HUES6 (cell line): ENCODE measurements at regions not wholly inside any gene's neighbourhood (a gene's known extent, or its start where the extent isn't known, plus 50 kb on each side); places are given as distances from the start of the nearest gene placed in this dataset.
"Not testable (repeated sequence)": the region's sequence is repeated elsewhere in the genome, so short reads cannot be mapped to it uniquely, and the experiment has no call there.

ENCODE experiments used
- H3K27ac ChIP-seq: 2 replicates; pipeline ENCODE4 v1.7.0; 2013; ENCODE audit warnings: low read depth, mild to moderate bottlenecking, low read length, inconsistent platforms
- H3K27me3 ChIP-seq: 2 replicates; pipeline ENCODE4 v1.6.1; 2013; ENCODE audit warnings: low read length; ENCODE audit not compliant: control insufficient read depth, insufficient read depth
- H3K36me3 ChIP-seq: 2 replicates; pipeline ENCODE4 v1.6.1; 2013; ENCODE audit warnings: low read length; ENCODE audit not compliant: control insufficient read depth, insufficient read depth
- H3K4me1 ChIP-seq: 2 replicates; pipeline ENCODE4 v1.6.1; 2013; ENCODE audit warnings: low read length; ENCODE audit not compliant: control insufficient read depth, insufficient read depth
- H3K4me3 ChIP-seq: 2 replicates; pipeline ENCODE4 v1.5.1; 2013; ENCODE audit warnings: low read depth, low read length
- H3K9ac ChIP-seq: one replicate; pipeline ENCODE4 v1.6.1; 2013; ENCODE audit warnings: mild to moderate bottlenecking, low read length
- H3K9me3 ChIP-seq: 2 replicates; pipeline ENCODE4 v1.6.1; 2013; ENCODE audit warnings: low read depth, low read length; ENCODE audit not compliant: control insufficient read depth, insufficient read depth

- no peak overlapping the region for H3K4me3 ChIP-seq
- H3K4me1 ChIP-seq: no peaks in the 10 kb centered on the region
- no peak overlapping the region for H3K9ac ChIP-seq
- no peaks in the 10 kb centered on the region for H3K36me3 ChIP-seq
- no peaks in the 10 kb centered on the region for H3K27me3 ChIP-seq
- no peaks in the 10 kb centered on the region for H3K9me3 ChIP-seq
- no peak overlapping the region for H3K27ac ChIP-seq
Measured at GRCh38 chr3:34152656-34153055, 354.2 kb downstream of the PDCD6IP start.

GRCh38 chr3:34155108-34155507 lies 356.7 kb downstream of the PDCD6IP start:
- H3K4me1 ChIP-seq: no peaks in the 10 kb centered on the region
- no peak overlapping the region for H3K27ac ChIP-seq
- no peak overlapping the region for H3K4me3 ChIP-seq
- no peaks in the 10 kb centered on the region for H3K27me3 ChIP-seq
- no peaks in the 10 kb centered on the region for H3K9me3 ChIP-seq
- no peaks in the 10 kb centered on the region for H3K36me3 ChIP-seq
- no peak overlapping the region for H3K9ac ChIP-seq

GRCh38 chr3:34155666-34156065 lies 357.2 kb downstream of the PDCD6IP start:
- Histone ChIP-seq H3K4me3 (no peak overlapping the region), H3K27ac (no peak overlapping the region), H3K27me3 (no peaks in the 10 kb centered on the region), H3K9ac (no peak overlapping the region), H3K4me1 (no peaks in the 10 kb centered on the region), H3K9me3 (no peaks in the 10 kb centered on the region), H3K36me3 (no peaks in the 10 kb centered on the region)

DNA sequence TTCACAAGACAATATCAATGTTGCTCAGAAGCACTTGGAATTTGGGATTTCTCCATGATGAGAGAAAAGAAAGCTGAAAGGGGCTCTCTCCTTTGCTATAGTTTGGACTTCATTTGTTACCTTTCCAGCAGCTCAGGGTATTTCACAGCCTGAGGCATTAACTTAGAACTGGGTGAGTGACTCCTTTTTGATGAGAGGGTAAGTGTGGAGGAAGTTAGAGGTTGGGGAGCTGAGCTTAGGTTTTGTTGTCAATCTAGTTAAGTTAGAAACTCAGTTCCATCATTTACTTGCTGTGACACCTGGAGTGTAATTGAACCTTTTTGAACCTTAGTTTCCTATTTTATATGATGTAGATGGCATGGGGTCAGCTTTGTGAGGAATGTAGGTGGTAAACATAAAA lies 359.1 kb downstream of the PDCD6IP start:
- Histone ChIP-seq H3K27ac (no peak overlapping the region), H3K4me1 (no peaks in the 10 kb centered on the region), H3K9ac (no peak overlapping the region)

GRCh38 chr3:34159613-34160420 lies 361.4 kb downstream of the PDCD6IP start:
- H3K27ac ChIP-seq: no peak overlapping the region

More for the DNA sequence above, 359.1 kb downstream of the PDCD6IP start:
- Histone ChIP-seq H3K36me3 (no peaks in the 10 kb centered on the region), H3K27me3 (no peaks in the 10 kb centered on the region), H3K9me3 (no peaks in the 10 kb centered on the region), H3K4me3 (no peak overlapping the region)

DNA sequence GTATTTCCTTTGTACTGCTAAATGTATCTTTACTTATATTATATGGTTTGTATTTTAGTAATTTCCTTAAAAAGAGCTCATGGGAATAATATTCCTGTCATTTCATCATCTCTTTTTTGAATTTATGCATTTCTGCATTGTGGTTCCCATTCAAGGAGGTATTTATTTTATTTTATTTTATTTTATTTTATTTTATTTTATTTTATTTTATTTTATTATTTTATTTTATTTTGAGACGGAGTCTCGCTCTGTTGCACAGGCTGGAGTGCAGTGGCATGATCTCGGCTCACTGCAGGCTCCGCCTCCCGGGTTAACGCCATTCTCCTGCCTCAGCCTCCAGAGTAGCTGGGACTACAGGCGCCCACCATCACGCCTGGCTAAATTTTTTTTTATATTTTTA lies 371.2 kb downstream of the PDCD6IP start:
- not testable (repeated sequence) for H3K9ac ChIP-seq, H3K4me1 ChIP-seq, H3K27ac ChIP-seq, H3K9me3 ChIP-seq, H3K4me3 ChIP-seq, H3K27me3 ChIP-seq, H3K36me3 ChIP-seq

More at GRCh38 chr3:34159613-34160420, 361.4 kb downstream of the PDCD6IP start:
- H3K4me1 ChIP-seq: no peaks in the 10 kb centered on the region
- no peaks in the 10 kb centered on the region for H3K27me3 ChIP-seq
- no peaks in the 10 kb centered on the region for H3K36me3 ChIP-seq
- H3K4me3 ChIP-seq: no peak overlapping the region
- no peak overlapping the region for H3K9ac ChIP-seq
- no peaks in the 10 kb centered on the region for H3K9me3 ChIP-seq

DNA sequence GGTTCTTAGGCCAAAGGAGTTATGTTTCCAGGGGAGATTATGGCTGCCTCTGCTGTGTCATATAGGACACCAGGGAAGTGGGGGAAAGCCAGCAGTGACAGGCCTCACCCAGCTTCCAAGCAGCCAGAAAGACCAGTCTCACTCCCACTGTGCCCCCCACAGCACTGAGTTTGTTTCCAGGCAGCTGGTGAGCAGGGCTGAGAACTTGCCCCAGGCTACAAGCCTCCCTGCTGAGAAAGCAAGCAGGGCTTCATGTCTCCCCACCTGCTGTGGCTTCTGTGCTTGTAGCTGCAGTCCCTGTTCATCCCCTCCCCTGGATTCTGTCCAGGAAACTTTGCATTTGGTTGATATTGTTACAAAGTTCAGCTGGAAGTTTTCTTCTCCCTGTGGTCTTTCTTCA lies 376.3 kb downstream of the PDCD6IP start:
- Histone ChIP-seq H3K36me3 (no peaks in the 10 kb centered on the region), H3K9ac (no peak overlapping the region), H3K27me3 (no peaks in the 10 kb centered on the region), H3K4me3 (no peak overlapping the region), H3K4me1 (peaks cover 20% of the 10 kb centered on the region), H3K27ac (no peak overlapping the region), H3K9me3 (no peaks in the 10 kb centered on the region)

GRCh38 chr3:34175636-34176176 lies 377.3 kb downstream of the PDCD6IP start:
- no peak overlapping the region for H3K9ac ChIP-seq
- H3K36me3 ChIP-seq: no peaks in the 10 kb centered on the region
- no peaks in the 10 kb centered on the region for H3K27me3 ChIP-seq
- no peak overlapping the region for H3K27ac ChIP-seq
- no peak overlapping the region for H3K4me3 ChIP-seq
- peaks cover 20% of the 10 kb centered on the region for H3K4me1 ChIP-seq
- no peaks in the 10 kb centered on the region for H3K9me3 ChIP-seq

- Histone ChIP-seq H3K27me3 (no peaks in the 10 kb centered on the region), H3K27ac (no peak overlapping the region), H3K9me3 (no peaks in the 10 kb centered on the region), H3K9ac (no peak overlapping the region), H3K36me3 (no peaks in the 10 kb centered on the region), H3K4me1 (peaks cover 20% of the 10 kb centered on the region), H3K4me3 (no peak overlapping the region)
Measured at GRCh38 chr3:34176723-34177122, 378.3 kb downstream of the PDCD6IP start.

GRCh38 chr3:34178415-34178814 lies 380.0 kb downstream of the PDCD6IP start:
- no peak overlapping the region for H3K27ac ChIP-seq
- no peaks in the 10 kb centered on the region for H3K27me3 ChIP-seq
- peaks cover 20% of the 10 kb centered on the region for H3K4me1 ChIP-seq
- H3K9ac ChIP-seq: no peak overlapping the region
- H3K9me3 ChIP-seq: no peaks in the 10 kb centered on the region
- H3K4me3 ChIP-seq: no peak overlapping the region
- no peaks in the 10 kb centered on the region for H3K36me3 ChIP-seq

DNA sequence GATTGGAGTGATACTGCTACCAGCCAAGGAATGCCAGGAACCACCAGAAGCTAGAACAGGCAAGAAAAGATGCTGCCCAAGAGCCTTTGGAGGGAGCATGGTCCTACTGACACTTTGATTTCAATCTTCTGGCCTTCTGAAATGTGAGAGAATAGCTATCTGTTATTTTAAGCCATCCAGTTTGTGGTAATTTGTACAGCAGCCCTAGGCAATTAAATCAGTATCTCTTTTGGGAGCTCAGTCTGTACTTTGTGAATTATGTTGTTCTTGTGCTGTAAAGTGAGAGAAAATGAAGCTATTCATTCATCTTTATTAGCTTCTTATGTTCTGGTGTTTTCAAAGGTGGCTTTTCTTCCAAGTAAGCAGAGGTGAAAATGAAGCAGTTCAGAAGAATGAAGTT lies 381.3 kb downstream of the PDCD6IP start:
- H3K9me3 ChIP-seq: no peaks in the 10 kb centered on the region
- no peak overlapping the region for H3K27ac ChIP-seq
- H3K4me3 ChIP-seq: no peak overlapping the region
- no peaks in the 10 kb centered on the region for H3K27me3 ChIP-seq
- H3K4me1 ChIP-seq: peaks cover 22% of the 10 kb centered on the region
- H3K36me3 ChIP-seq: no peaks in the 10 kb centered on the region
- no peak overlapping the region for H3K9ac ChIP-seq
